Ascending aorta (tissue), 2 donors: ENCODE measurements at regions not wholly inside any gene's neighbourhood (a gene's known extent, or its start where the extent isn't known, plus 50 kb on each side); places are given as distances from the start of the nearest gene placed in this dataset.

ENCODE experiments used
- DNase-seq, 2 donors: peaks; one replicate each; pipeline ENCODE4 v3.0.0-alpha.2; 2019; ENCODE audit warnings: low spot score in 2 of 2
- H3K27ac ChIP-seq, 2 donors: fragments of 200-600 bp; sonication (generic); one replicate each; pipeline ENCODE4 v1.5.1; 2016 to 2017; ENCODE audit warnings: mild to moderate bottlenecking in 1 of 2
- H3K27me3 ChIP-seq: fragments of 200-600 bp; sonication (generic); one replicate; pipeline ENCODE4 v1.5.1; 2017
- H3K36me3 ChIP-seq, 2 donors: fragments of 200-600 bp; sonication (generic); one replicate each; pipeline ENCODE4 v1.5.1; 2016
- H3K4me1 ChIP-seq, 2 donors: fragments of 200-600 bp; sonication (generic); one replicate each; pipeline ENCODE4 v1.5.1; 2016 to 2017; ENCODE audit warnings: mild to moderate bottlenecking in 1 of 2
- H3K4me3 ChIP-seq, 2 donors: fragments of 200-600 bp; sonication (generic); one replicate each; pipeline ENCODE4 v1.5.1; 2016 to 2017; ENCODE audit warnings: mild to moderate bottlenecking in 1 of 2
- H3K9me3 ChIP-seq, 2 donors: fragments of 200-600 bp; sonication (generic); one replicate each; pipeline ENCODE4 v1.5.1; 2016
- CTCF ChIP-seq, 3 experiments: fragments of 200-600 bp in 2 of 3; fragments of 450-650 bp in 1 of 3; sonication (generic) in 2 of 3; IDR thresholded peaks; one replicate each; pipeline ENCODE4 v1.5.1; 2016 to 2019; ENCODE audit warnings: antibody characterized with exemption in 3 of 3, mild to moderate bottlenecking in 1 of 3, moderate library complexity in 1 of 3
- intact Hi-C: fragments of 100-400 bp; cut with DNase I; formaldehyde crosslinking; loops from one replicate; pipeline ENCODE4 v1.15.1; 2023

GRCh38 chr9:25948182-25948581 is 269.9 kb upstream of the TUSC1 start:
- intact Hi-C loops, result no loop called here

GRCh38 chr9:25939126-25939525 is 260.9 kb upstream of the TUSC1 start:
- no peak overlapping the region for H3K27ac ChIP-seq
- DNase-seq, result no peak
- H3K4me1 ChIP-seq, result no peaks in the 10 kb centered on the region
- H3K36me3 ChIP-seq, result no peaks in the 10 kb centered on the region
- H3K4me3 ChIP-seq, result no peak overlapping the region
- intact Hi-C loops, result no loop called here
- no peaks in the 10 kb centered on the region for H3K9me3 ChIP-seq
- H3K27me3 ChIP-seq, result no peaks in the 10 kb centered on the region
- TF ChIP-seq CTCF (IDR thresholded peaks at IDR 0.05), result no peak

More at GRCh38 chr9:25948182-25948581, 269.9 kb upstream of the TUSC1 start:
- Histone ChIP-seq H3K9me3 (no peaks in the 10 kb centered on the region), H3K27ac (no peak overlapping the region), H3K36me3 (no peaks in the 10 kb centered on the region), H3K4me3 (no peak overlapping the region), H3K27me3 (no peaks in the 10 kb centered on the region), H3K4me1 (no peaks in the 10 kb centered on the region)
- TF ChIP-seq CTCF (IDR thresholded peaks at IDR 0.05), result no peak
- no peak for DNase-seq

- Histone ChIP-seq H3K27me3 (no peaks in the 10 kb centered on the region), H3K9me3 (no peaks in the 10 kb centered on the region), H3K4me1 (no peaks in the 10 kb centered on the region), H3K4me3 (no peak overlapping the region), H3K36me3 (no peaks in the 10 kb centered on the region), H3K27ac (no peak overlapping the region)
- no peak for TF ChIP-seq CTCF (IDR thresholded peaks at IDR 0.05)
- no peak for DNase-seq
- intact Hi-C loops, result no loop called here
Observed at GRCh38 chr9:25936031-25936430, 257.8 kb upstream of the TUSC1 start.

- DNase-seq, result no peak
- Histone ChIP-seq H3K4me1 (no peaks in the 10 kb centered on the region), H3K4me3 (no peak overlapping the region), H3K36me3 (no peaks in the 10 kb centered on the region), H3K27ac (no peak overlapping the region), H3K27me3 (no peaks in the 10 kb centered on the region), H3K9me3 (no peaks in the 10 kb centered on the region)
- TF ChIP-seq CTCF (IDR thresholded peaks at IDR 0.05), result no peak
- intact Hi-C loops, result no loop called here
Observed at GRCh38 chr9:25935188-25935587, 256.9 kb upstream of the TUSC1 start.

- Histone ChIP-seq H3K27ac (no peak overlapping the region), H3K4me3 (no peak overlapping the region), H3K4me1 (no peaks in the 10 kb centered on the region), H3K36me3 (no peaks in the 10 kb centered on the region), H3K27me3 (no peaks in the 10 kb centered on the region), H3K9me3 (no peaks in the 10 kb centered on the region)
- intact Hi-C loops, result no loop called here
- DNase-seq, result no peak
- TF ChIP-seq CTCF (IDR thresholded peaks at IDR 0.05), result no peak
Observed at GRCh38 chr9:25918761-25919160, 240.5 kb upstream of the TUSC1 start.

- intact Hi-C loops, result no loop called here
- no peak overlapping the region for H3K4me3 ChIP-seq
- H3K27ac ChIP-seq, result no peak overlapping the region
- TF ChIP-seq CTCF (IDR thresholded peaks at IDR 0.05), result no peak
- no peaks in the 10 kb centered on the region for H3K36me3 ChIP-seq
- no peak for DNase-seq
- no peaks in the 10 kb centered on the region for H3K27me3 ChIP-seq
- H3K4me1 ChIP-seq, result no peaks in the 10 kb centered on the region
- H3K9me3 ChIP-seq, result no peaks in the 10 kb centered on the region
Observed at GRCh38 chr9:25917731-25918362, 239.6 kb upstream of the TUSC1 start.
